ENCODE measurements at regions not wholly inside any gene's neighbourhood (a gene's known extent, or its start where the extent isn't known, plus 50 kb on each side); places are given as distances from the start of the nearest gene placed in this dataset.

- DNase-seq (ENCODE audit: low spot score), result no peak
Measured at GRCh38 chr9:16342246-16343020, 528.0 kb downstream of the BNC2 start.

- DNase-seq (ENCODE audit: low spot score), result no peak
Measured at GRCh38 chr9:16343249-16344237, 526.9 kb downstream of the BNC2 start.

GRCh38 chr9:16344343-16344742 is 526.1 kb downstream of the BNC2 start:
- no peak for DNase-seq (ENCODE audit: low spot score)

GRCh38 chr9:16345902-16346301 is 524.6 kb downstream of the BNC2 start:
- DNase-seq (ENCODE audit: low spot score), result no peak

- no peak for DNase-seq (ENCODE audit: low spot score)
Measured at GRCh38 chr9:16347886-16348285, 522.6 kb downstream of the BNC2 start.

- no peak for DNase-seq (ENCODE audit: low spot score)
Measured at GRCh38 chr9:16348531-16348930, 521.9 kb downstream of the BNC2 start.

- DNase-seq (ENCODE audit: low spot score), result no peak
Measured at GRCh38 chr9:16352251-16352650, 518.2 kb downstream of the BNC2 start.

- no peak for DNase-seq (ENCODE audit: low spot score)
Measured at GRCh38 chr9:16352791-16353401, 517.6 kb downstream of the BNC2 start.

- no peak for DNase-seq (ENCODE audit: low spot score)
Measured at GRCh38 chr9:16356196-16356765, 514.2 kb downstream of the BNC2 start.

GRCh38 chr9:16357828-16358227 is 512.6 kb downstream of the BNC2 start:
- no peak for DNase-seq (ENCODE audit: low spot score)

- no peak for DNase-seq (ENCODE audit: low spot score)
Measured at GRCh38 chr9:16358751-16359150, 511.7 kb downstream of the BNC2 start.
